HG03064 (cell line): ENCODE measurements at regions not wholly inside any gene's neighbourhood (a gene's known extent, or its start where the extent isn't known, plus 50 kb on each side); places are given as distances from the start of the nearest gene placed in this dataset.
A peak's percentile ranks its signal among the peaks of the same experiment; 100 is the strongest.
"Not testable (repeated sequence)": the region's sequence is repeated elsewhere in the genome, so short reads cannot be mapped to it uniquely, and the experiment has no call there.

Experiments used
- ATAC-seq: cut with Tn5 transposase; IDR thresholded peaks from one replicate; pipeline ENCODE4 v1.9.1; 2021; ENCODE audit warnings: low read depth; ENCODE audit not compliant: unreplicated experiment

- ATAC-seq = peak; percentile 92
These were observed 482.0 kb downstream of the DTWD2 start for GRCh38 chr5:118506217-118506852.

DNA sequence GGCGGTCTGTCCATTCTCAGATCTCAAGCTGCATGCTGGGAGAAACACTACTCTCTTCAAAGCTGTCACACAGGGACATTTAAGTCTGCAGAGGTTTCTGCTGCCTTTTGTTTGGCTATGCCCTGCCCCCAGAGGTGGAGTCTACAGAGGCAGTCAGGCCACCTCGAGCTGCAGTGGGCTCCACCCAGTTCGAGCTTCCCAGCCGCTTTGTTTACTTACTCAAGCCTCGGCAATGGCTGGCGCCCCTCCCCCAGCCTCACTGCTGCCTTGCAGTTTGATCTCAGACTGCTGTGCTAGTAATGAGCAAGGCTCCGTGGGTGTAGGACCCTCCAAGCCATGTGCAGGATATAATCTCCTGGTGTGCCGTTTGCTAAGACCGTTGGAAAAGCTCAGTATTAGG lies 486.1 kb downstream of the DTWD2 start:
- ATAC-seq = not testable (repeated sequence)

- ATAC-seq = no peak
These were observed 497.0 kb downstream of the DTWD2 start for GRCh38 chr5:118491351-118491750.

- no peak for ATAC-seq
These were observed 501.6 kb downstream of the DTWD2 start for GRCh38 chr5:118486647-118487225.

- no peak for ATAC-seq
These were observed 509.1 kb downstream of the DTWD2 start for GRCh38 chr5:118479285-118479684.

DNA sequence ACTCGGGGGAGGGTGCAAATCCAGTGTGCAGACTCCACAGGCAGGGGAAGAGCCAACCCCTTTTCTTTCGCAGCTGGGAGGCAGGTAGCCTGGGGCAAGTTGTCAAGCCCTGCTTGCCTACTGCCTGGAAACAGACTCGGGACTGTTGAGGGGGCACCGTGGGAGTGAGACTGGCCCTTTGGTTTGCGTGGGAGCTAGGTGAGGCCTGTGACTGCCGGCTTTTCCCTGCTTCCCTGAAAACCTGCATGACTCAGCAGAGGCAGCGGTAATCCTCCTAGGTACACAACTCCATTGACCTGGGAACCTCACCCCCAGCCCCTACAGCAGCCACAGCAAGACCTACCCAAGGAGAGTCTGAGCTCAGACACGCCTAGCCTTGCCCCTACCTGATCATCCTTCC lies 509.5 kb downstream of the DTWD2 start:
- ATAC-seq = no peak

DNA sequence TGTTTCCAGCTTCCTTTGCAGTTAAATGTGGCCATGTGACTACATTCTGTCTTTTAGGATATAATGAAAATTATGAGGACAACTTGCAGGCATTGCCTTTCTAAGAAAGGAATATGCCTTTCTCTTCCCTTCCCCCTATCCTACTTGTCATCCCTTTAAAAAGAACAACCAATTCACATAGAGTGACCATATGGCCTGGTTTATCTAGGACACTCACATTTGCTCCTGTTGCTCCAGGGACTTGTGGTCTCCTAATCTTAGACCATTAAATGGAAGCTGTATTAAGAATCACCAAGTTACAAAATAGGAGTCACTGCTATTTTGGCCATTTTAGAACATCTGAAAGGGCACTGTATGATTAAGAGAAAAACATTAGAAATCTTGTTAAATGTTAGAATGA lies 520.3 kb downstream of the DTWD2 start:
- ATAC-seq = no peak

- no peak for ATAC-seq
These were observed 521.2 kb downstream of the DTWD2 start for GRCh38 chr5:118467103-118467502.

DNA sequence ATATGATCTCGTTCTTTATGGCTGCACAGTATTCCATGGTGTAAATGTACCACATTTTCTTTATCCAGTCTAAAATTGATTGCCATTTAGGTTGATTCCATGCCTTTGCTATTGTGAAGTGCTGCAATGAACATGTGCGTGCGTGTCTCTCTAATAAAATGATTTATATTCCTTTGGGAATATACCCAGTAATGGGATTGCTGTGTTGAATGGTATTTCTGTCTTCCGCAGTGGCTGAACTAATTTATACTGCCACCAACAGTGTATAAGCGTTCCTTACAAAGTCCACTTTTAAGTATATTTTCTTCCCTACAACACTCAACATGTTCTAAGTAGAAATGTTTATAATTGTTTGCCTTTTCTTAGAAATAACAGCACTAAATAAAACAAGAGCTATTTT lies 521.9 kb downstream of the DTWD2 start:
- ATAC-seq = no peak

DNA sequence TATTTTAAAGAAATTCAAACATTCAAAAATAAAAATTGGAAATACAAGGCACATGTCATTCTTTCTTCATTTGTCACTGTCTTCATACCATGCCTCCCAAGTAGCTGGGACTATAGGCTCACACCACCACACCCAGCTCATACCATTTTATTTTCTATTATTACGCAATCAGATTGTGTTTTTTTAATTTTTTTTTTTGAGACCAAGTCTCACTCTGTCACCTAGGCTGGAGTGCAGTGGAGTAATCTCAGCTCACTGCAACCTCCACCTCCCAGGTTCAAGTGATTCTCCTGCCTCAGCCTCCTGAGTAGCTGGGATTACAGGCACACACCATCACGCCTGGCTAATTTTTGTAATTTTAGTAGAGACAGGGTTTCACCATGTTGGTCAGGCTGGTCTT lies 526.1 kb downstream of the DTWD2 start:
- not testable (repeated sequence) for ATAC-seq

GRCh38 chr5:118461436-118461835 lies 526.9 kb downstream of the DTWD2 start:
- no peak for ATAC-seq

DNA sequence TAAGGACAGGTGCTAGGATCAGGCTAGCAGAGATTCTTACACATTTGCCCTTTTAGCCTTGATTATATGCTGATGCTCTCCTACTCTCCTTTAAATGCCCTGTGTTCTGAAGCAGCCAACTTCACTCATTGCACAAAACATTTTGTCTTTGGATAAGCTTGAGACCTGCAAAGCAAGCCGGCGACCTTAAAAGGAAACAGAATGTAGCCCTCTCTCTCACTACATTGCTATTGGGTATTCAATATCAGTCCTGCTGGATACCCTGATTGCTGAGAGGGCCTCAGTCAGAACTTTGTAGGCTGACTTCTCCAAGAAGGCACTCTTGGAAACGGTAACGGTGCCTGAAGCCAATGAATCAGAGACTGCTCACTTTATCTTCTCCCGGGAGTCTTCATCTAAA lies 528.9 kb downstream of the DTWD2 start:
- no peak for ATAC-seq

DNA sequence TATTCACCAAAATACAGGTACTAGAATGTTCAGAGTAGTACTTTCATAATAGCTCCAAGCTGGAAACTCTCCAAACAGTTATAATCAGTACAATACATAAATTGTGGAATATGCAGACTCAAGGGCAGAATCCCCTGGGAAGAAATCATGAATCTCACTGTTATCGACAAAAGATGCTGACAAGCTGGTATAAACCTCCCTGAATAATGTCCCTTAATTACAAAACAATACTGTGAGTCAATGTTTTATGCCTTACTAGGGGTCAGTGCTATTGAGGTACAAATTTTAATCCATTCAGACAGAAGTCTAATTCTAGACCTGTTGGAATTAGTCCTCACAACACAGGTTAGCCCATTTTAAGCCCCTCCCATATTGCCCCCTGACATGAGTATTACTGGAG lies 532.3 kb downstream of the DTWD2 start:
- no peak for ATAC-seq

GRCh38 chr5:118451697-118452247 lies 536.6 kb downstream of the DTWD2 start:
- ATAC-seq = no peak

GRCh38 chr5:118450554-118451332 lies 537.6 kb downstream of the DTWD2 start:
- ATAC-seq = no peak

DNA sequence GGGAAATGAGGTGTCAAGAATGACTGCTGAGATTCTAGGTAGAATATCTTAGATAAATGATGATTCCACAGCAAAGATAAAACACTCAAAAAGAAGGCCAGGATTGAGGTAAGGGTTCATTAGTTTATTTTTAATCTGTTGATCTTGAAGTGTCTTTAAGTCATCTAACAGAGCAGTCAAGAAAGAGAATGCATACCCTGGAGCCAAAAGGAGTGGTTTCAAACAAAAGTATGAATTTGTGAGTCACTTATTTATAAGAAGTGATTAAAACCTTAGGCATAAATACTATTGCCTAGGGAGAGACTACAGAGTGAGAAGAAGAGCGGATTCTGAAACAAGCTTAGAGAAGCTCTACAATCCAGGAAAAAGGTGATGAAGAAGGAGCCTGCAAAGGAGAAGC lies 541.0 kb downstream of the DTWD2 start:
- no peak for ATAC-seq

DNA sequence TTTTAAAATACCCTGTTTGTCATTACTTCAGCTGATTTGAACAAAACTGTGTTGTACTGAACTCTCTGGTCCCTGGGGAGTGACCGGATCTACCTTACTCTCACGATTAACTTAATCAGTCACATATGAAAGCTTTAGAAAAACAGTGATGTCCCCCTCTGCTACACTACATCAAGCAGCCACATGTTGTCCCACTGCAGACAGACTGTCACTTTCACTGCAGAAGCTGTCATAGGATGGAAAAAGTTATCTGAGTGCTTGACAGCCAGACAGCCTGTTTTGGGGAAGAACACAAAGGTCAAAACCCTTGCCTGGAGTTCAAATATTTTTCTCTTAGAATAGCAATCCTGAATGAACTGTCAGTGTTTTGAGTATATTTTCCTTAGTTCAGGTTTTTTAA lies 546.4 kb downstream of the DTWD2 start:
- ATAC-seq = no peak

DNA sequence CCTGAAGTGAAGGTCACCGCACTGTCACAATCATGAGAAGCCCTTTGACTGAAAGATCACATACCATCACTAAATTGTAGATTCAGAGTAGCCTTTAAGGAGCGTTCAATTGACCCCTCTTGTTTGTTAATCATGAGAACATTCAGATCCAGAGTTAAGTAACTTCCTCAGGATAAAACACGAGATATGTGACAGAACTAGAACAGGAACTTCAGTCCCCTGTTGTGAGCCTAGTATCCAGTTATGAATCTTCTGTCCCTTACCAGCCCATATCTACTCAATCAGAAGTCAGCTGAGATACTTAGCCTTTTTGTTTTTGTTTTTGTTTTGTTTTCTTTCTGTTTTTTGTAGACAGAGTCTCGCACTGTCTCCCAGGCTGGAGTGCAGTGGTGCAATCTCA lies 547.3 kb downstream of the DTWD2 start:
- no peak for ATAC-seq

- ATAC-seq = no peak
These were observed 547.9 kb downstream of the DTWD2 start for GRCh38 chr5:118440496-118440895.

DNA sequence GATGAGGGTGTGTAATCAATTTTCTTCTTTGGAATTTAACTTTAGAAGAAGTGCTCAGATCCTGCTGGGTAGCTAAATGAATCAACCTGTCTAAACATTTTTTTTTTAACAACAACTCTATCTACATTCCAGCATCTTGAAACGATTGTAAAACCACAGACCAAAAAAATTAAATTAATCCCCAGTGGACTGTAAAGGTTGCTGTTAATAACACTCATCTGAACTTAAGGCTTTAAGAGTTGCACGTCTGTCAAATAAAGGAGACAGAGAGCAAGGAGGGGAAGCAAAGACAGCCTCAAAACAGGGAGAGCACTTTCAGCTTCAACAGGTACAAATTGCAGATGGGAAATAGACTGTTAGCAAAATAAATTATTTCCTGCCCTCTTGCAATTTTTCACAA lies 548.5 kb downstream of the DTWD2 start:
- ATAC-seq = no peak

DNA sequence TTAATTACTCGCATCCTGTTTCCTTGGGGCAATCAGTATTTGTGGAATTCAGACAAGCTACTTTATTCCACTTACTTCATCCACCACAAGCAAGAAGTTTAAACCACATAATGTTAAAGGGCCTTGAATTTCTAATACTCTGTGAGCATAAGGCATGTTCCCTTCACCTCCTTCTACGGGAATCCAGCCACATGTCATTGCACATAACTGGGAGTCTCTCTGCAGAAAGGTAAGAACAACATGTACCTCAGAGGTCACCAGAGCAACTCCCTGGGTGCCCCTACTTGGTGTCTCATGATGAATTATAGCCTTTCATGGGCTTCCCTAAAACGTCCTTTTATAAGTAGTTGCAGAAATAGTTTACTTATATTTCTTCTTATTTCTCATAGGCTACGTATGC lies 553.2 kb downstream of the DTWD2 start:
- no peak for ATAC-seq

GRCh38 chr5:118434522-118434921 lies 553.8 kb downstream of the DTWD2 start:
- no peak for ATAC-seq
